CD4-positive, alpha-beta T cell treated with Interleukin-6 for 4 hours (primary cell): ENCODE measurements at regions not wholly inside any gene's neighbourhood (a gene's known extent, or its start where the extent isn't known, plus 50 kb on each side); places are given as distances from the start of the nearest gene placed in this dataset.

Experiments used
- DNase-seq: peaks from one replicate; pipeline ENCODE4 v3.0.0-alpha.2; 2020; ENCODE audit warnings: mixed read lengths

- DNase-seq = no peak
These were observed 50.2 kb upstream of the XPA start for GRCh38 chr9:97747201-97747965.

GRCh38 chr9:97748525-97748924 is 51.4 kb upstream of the XPA start:
- no peak for DNase-seq

GRCh38 chr9:97749928-97750327 is 52.8 kb upstream of the XPA start:
- no peak for DNase-seq

GRCh38 chr9:97751531-97751930 is 54.4 kb upstream of the XPA start:
- DNase-seq = no peak

- no peak for DNase-seq
These were observed 55.1 kb upstream of the XPA start for GRCh38 chr9:97752274-97752673.

GRCh38 chr9:97753364-97753763 is 56.2 kb upstream of the XPA start:
- no peak for DNase-seq

GRCh38 chr9:97753975-97754374 is 56.8 kb upstream of the XPA start:
- no peak for DNase-seq

- DNase-seq = no peak
These were observed 58.6 kb upstream of the XPA start for GRCh38 chr9:97755618-97756267.

- DNase-seq = no peak
These were observed 59.9 kb upstream of the XPA start for GRCh38 chr9:97756991-97757390.

- DNase-seq = no peak
These were observed 61.3 kb upstream of the XPA start for GRCh38 chr9:97758334-97758916.

GRCh38 chr9:97759581-97760288 is 62.6 kb upstream of the XPA start:
- DNase-seq = no peak

GRCh38 chr9:97761056-97761598 is 64.0 kb upstream of the XPA start:
- no peak for DNase-seq

GRCh38 chr9:97761879-97762278 is 64.7 kb upstream of the XPA start:
- no peak for DNase-seq

- DNase-seq = no peak
These were observed 66.7 kb upstream of the XPA start for GRCh38 chr9:97763874-97764273.

GRCh38 chr9:97766092-97766491 is 69.0 kb upstream of the XPA start:
- no peak for DNase-seq

GRCh38 chr9:97766610-97767009 is 69.5 kb upstream of the XPA start:
- DNase-seq = no peak

GRCh38 chr9:97767891-97768290 is 70.8 kb upstream of the XPA start:
- DNase-seq = no peak

- DNase-seq = no peak
These were observed 71.6 kb upstream of the XPA start for GRCh38 chr9:97768746-97769145.

- DNase-seq = no peak
These were observed 72.1 kb upstream of the XPA start for GRCh38 chr9:97769208-97769607.

GRCh38 chr9:97770808-97771372 is 73.8 kb upstream of the XPA start:
- no peak for DNase-seq

GRCh38 chr9:97771641-97772040 is 74.5 kb upstream of the XPA start:
- no peak for DNase-seq

GRCh38 chr9:97772145-97772544 is 75.0 kb upstream of the XPA start:
- no peak for DNase-seq

- no peak for DNase-seq
These were observed 76.0 kb upstream of the XPA start for GRCh38 chr9:97773091-97773490.
